ENCODE measurements at regions not wholly inside any gene's neighbourhood (a gene's known extent, or its start where the extent isn't known, plus 50 kb on each side); places are given as distances from the start of the nearest gene placed in this dataset.

DNA sequence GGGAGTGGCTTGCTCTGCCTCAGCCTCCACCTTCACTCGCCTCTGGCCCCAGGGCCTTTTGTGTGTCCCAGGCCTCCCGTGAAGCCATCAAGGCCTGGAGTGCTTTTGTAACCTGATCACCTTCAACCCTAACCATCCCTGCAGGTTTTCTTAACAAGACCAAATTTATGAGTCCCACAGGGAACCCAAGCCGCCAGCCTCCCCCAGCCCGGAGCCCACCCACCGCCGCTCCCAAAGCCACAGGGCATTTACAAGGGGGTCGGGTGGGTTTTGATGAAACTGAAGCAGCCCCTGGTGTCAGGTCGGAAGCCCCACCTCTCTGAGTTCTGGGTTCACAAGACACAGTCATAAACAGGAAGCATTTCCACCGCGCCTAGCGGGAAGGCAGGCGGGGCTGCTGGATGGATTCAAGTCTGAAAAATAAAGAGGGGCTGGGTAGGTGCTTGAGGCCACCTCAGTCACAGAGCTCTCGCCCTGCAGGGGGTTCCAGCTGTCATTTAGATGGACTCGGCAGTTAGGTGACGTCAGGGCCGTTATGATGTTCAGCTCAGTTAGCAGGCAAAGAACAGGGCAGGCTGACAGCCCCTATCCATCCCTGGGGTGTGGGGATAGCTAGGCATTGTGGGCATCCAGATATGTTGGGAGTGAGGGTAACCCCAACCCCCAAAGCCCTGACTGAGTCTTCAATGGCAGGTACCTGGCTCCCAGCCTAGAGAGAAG is 128.5 kb downstream of the BCOR start:
- BruUV-seq (replicated peaks), result no TSS peak
- Histone ChIP-seq H3K4me3 (replicated peaks in 1 of 2; ENCODE audit: low read depth in 1 of 2, low read length in 2 of 2) (no peak overlapping the region), H3K27ac (ENCODE audit: low read depth, low read length) (no peak overlapping the region; the same call in 1 of the 2 replicates), H3K9ac (ENCODE audit: low read length) (peak overlapping the region; percentile 17; the same call in 1 of the 2 replicates), H3K4me1 (ENCODE audit: control insufficient read depth in 1 of 2, insufficient read depth in 2 of 2, low read length in 2 of 2) (peaks cover 17 to 39% of the 10 kb centered on the region in 2 experiments), H3K9me2 (ENCODE audit: insufficient read depth) (no peaks in the 10 kb centered on the region), H2AFZ (ENCODE audit: low read depth, low read length, poor library complexity, severe bottlenecking) (no peak overlapping the region), H3K4me2 (ENCODE audit: low read length) (peak overlapping the region; percentile 60), H3K36me3 (ENCODE audit: control insufficient read depth in 1 of 2, insufficient read depth in 2 of 2, low read length in 2 of 2) (no peaks in the 10 kb centered on the region), H3K9me3 (ENCODE audit: control insufficient read depth in 1 of 2, insufficient read depth in 1 of 2, low read depth in 1 of 2, low read length in 2 of 2) (no peaks in the 10 kb centered on the region; a peak in 1 of 4 replicates), H4K20me1 (ENCODE audit: insufficient read depth) (no peaks in the 10 kb centered on the region), H3K79me2 (ENCODE audit: insufficient read depth, low read length) (no peaks in the 10 kb centered on the region), H3K27me3 (ENCODE audit: insufficient read depth, low read length) (no peaks in the 10 kb centered on the region)
- ChIA-PET RAD21 (ENCODE audit: low non-redundant PET in 1 of 2, low total read pairs in 2 of 2, uncharacterized antibody in 2 of 2, unreplicated experiment in 2 of 2) (no interaction called here), CTCF (no interaction called here), POLR2A (no interaction called here)
- no peak for TF ChIP-seq SP1 (IDR thresholded peaks at IDR 0.05; ENCODE audit: low read depth)
- TF ChIP-seq ZFX (IDR thresholded peaks at IDR 0.05), result 0 out of 2 replicates have a peak, but pooled peaks have one; percentile 16
- TF ChIP-seq SIN3A (IDR thresholded peaks at IDR 0.05; ENCODE audit: low read depth), result no peak
- TF ChIP-seq TCF7L2 (IDR thresholded peaks at IDR 0.05; ENCODE audit: borderline replicate concordance, extremely low read depth, insufficient read depth, insufficient read length), result peak; percentile 39
- TF ChIP-seq RAD21 (IDR thresholded peaks at IDR 0.05; ENCODE audit: low read depth), result no peak
- ATAC-seq, result peak; percentile 77
- DNase-seq (ENCODE audit: low read depth, low spot score), result no peak
- intact Hi-C loops (cut with micrococcal nuclease), result no loop called here

DNA sequence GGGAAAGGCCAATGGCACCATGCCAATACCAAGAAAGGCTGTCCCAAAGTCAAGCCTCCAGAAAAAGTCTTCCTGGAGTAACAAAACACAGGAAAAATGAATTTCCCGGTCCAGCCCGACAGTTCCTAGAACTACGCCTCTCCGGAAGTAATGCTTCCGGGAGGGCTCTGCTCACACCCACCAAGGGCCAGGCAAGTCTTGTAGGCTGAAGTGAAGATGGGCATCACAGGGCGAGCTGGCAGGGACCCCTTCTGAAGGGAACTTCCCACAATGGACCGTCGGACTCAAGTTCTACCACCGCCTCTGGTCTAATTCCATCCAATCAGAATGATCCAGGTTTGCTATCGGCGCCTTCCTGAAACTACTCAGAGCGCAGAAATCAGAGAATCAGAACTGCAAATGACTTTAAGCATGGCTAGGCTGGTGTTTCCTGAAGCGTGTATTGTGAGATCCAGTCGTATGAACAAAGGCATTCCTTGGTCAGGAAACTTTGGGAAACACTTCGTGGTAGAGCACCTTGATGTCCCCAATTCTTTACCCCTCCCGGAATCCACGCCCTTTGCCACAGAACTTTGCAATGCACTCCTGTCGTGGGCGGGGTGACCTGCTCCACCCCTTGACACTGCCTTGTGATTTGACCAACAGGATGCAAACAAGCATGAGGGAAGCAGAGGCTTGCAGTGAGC is 127.8 kb downstream of the BCOR start:
- H3K9me2 ChIP-seq (ENCODE audit: insufficient read depth), result no peaks in the 10 kb centered on the region
- POLR2A ChIA-PET, result no interaction called here
- no peak overlapping the region; the same call in 1 of the 2 replicates for H3K27ac ChIP-seq (ENCODE audit: low read depth, low read length)
- BruUV-seq (replicated peaks), result no TSS peak
- no peaks in the 10 kb centered on the region for H4K20me1 ChIP-seq (ENCODE audit: insufficient read depth)
- H3K4me3 ChIP-seq (replicated peaks in 1 of 2; ENCODE audit: low read depth in 1 of 2, low read length in 2 of 2), result no peak overlapping the region
- H2AFZ ChIP-seq (ENCODE audit: low read depth, low read length, poor library complexity, severe bottlenecking), result no peak overlapping the region
- H3K27me3 ChIP-seq (ENCODE audit: insufficient read depth, low read length), result no peaks in the 10 kb centered on the region
- peak overlapping the region; percentile 60 for H3K4me2 ChIP-seq (ENCODE audit: low read length)
- H3K4me1 ChIP-seq (ENCODE audit: control insufficient read depth in 1 of 2, insufficient read depth in 2 of 2, low read length in 2 of 2), result peaks cover 24 to 46% of the 10 kb centered on the region in 2 experiments
- H3K79me2 ChIP-seq (ENCODE audit: insufficient read depth, low read length), result no peaks in the 10 kb centered on the region
- intact Hi-C loops (cut with micrococcal nuclease), result no loop called here
- CTCF ChIA-PET, result no interaction called here
- TF ChIP-seq YY1 (IDR thresholded peaks at IDR 0.05; ENCODE audit: extremely low read depth, insufficient replicate concordance, low read depth, low read length) (no peak), SRF (IDR thresholded peaks at IDR 0.05; ENCODE audit: low read depth) (no peak)
- ATAC-seq (no peak), DNase-seq (ENCODE audit: low read depth, low spot score) (no peak)
- H3K9me3 ChIP-seq (ENCODE audit: control insufficient read depth in 1 of 2, insufficient read depth in 1 of 2, low read depth in 1 of 2, low read length in 2 of 2), result no peaks in the 10 kb centered on the region; a peak in 1 of 4 replicates
- RAD21 ChIA-PET (ENCODE audit: low non-redundant PET in 1 of 2, low total read pairs in 2 of 2, uncharacterized antibody in 2 of 2, unreplicated experiment in 2 of 2), result no interaction called here
- no peak overlapping the region for H3K9ac ChIP-seq (ENCODE audit: low read length)
- no peaks in the 10 kb centered on the region for H3K36me3 ChIP-seq (ENCODE audit: control insufficient read depth in 1 of 2, insufficient read depth in 2 of 2, low read length in 2 of 2)

Data from HCT116 (cell line).